ENCODE measurements at regions not wholly inside any gene's neighbourhood (a gene's known extent, or its start where the extent isn't known, plus 50 kb on each side); places are given as distances from the start of the nearest gene placed in this dataset.
"Not testable (repeated sequence)": the region's sequence is repeated elsewhere in the genome, so short reads cannot be mapped to it uniquely, and the experiment has no call there.

DNA sequence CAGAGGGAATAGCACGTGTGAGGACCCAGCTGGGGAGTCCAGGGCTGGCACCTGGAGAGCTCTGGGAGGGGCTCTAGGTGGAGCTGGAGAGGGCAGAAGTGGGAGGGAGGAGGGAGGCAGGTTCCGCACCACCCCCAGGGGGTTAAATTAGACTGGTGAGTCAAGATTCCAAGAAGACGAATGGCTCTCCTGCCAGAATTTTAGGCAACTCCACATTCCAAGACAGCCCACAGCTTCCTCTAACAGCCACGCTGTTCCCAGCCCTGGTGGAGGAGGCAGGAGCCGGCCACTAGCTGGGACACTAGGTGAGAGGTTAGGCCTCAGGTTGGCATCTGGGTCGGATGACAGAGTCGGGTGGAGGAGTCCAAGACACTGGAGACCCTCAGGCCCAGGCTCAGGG is 60.2 kb downstream of the TFAP2C start:
- no peak for DNase-seq

DNA sequence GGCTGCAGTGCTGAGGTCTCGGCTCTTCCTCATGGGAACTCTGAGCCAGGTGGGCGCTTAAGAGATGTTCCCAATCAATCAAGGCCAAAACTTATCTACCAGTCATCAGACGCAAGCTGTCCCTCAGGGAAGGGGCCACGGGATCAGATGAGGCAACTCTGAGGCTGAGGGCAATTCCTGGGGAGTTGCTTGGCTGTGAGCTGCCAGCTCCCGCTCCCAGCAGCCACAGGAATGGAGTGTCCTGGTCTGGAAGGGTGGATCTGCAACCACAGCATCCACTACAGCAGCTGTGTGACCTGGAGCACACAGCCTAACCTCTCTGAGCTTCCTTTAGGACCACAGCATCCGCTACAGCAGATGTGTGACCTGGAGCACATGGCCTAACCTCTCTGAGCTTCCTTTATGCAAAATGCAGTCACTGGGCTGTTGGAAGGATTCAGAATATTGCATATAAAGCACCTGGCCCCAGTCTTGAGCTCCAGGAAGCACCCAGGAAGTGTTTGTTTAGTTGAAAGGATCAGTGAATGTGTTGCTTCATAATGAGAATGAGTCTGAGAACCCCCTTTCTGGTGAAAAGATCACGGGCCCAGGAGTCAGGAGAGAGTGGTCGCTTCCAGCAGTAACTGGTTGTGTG is 60.9 kb downstream of the TFAP2C start:
- no peak for DNase-seq

DNA sequence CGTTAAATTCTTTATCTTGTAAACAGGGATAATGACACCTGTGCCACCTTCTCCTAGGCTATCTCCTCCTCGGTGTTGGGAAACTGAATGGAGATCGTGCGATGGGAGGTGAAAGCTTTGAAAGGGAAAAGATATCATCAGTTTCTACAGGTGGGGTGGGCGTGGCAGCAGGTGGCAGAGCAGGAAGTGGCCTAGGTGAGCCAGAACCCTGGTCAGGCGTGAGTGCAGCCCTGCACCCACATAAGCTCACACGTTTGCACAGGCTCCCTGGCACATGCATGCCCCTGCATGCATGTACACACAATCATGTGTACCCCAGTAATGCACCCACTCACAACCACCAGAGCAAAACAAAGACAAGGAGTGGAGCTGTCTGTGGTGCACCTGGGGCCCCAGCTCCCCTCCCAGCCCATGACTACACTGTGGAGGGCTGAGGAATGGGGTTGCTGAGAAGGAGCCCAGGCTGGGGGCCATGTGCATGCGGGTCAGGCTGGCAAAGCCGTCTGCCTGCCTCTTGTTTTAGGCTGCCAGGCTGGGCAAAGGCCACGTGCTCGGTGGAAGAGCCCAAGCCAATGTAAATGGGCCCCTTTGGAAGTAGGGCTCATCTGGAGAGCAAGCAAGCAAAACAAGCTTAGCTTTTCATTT is 61.5 kb downstream of the TFAP2C start:
- DNase-seq = no peak

DNA sequence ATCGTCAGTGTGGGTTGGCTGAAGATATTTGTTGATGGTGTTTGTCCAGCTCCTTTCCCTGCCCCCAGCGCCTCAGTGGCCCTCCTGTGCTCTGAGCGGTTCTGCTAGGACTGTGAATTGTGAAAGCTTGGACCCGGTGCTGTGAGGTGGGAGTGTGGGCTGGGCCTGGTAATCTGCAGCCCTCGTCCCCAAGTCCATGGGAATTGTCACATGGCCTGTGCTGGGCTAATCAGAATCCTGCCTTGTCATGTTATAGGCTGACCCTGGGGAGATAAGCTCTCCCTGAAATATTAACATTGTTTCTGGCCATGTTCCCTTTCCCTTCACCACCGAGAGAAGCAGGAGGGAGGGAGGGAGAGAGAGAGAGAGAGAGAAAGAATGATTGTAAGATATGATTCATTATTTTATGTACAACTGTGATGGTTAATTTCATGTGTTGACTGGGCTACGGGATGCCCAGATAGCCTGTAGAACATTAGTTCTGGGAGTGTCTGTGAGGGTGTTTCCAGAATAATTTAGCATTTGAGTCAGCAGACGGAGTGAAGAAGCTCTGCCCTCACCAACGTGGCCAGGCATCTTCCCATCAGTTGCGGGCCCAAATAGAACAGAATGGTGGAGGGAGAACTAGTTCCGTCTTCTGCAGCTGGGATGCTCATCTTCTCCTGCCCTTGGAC is 62.4 kb downstream of the TFAP2C start:
- DNase-seq = no peak

DNA sequence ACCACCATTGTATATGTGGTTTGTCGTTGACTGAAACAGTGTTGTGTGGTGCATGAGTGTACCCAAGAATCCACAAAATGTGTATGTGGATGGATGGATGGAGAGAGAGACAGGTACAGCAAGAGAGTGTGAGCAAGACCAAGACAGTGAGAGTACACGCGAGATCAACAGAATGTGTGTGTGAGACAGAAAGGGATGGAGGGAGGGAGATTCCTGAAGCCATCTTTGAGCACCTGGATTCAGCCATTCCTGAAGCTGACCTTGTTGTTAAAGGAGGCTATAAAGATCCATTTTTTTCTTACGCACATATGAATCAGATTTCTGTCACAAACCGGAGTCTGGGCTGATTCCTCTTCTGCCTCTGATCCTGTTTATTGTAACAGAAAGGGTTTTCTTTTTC is 64.1 kb downstream of the TFAP2C start:
- DNase-seq = no peak

DNA sequence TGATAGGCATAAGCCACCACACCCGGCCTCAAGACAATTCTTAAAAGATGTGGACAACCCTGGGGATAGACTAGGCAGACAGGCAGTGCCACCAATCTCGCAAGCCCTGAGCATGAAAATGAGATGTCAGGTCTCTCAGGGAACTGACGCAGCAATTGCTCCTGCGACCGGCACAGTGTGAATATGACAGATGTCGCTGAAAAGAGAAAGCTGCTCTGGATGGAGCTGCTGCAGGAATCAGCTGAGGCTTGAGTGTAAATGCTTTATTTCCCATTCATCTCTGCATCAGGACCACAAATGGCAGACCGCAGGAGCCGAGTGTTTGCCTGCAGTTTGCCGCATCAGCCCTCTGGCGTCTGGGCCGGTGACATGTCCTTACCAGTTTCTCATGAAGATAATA is 68.4 kb downstream of the TFAP2C start:
- no peak for DNase-seq

DNA sequence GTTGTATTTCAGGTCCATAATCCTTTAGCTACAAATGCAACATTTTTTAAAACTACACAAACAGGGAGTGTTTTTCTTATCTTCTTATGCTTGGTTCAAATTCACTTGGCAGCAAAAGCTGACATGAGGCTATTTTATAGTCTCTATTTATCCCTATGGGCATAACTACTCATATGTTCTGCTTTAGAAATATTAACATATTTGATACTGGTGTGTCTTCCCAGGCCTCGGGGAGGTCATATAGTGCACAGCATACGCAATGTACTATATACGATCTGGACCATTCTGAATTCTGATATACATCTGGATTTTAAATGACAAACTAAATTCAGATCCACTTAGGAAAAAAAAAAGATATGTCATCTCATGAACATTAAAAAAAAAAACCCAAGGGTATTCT is 69.2 kb downstream of the TFAP2C start:
- no peak for DNase-seq

DNA sequence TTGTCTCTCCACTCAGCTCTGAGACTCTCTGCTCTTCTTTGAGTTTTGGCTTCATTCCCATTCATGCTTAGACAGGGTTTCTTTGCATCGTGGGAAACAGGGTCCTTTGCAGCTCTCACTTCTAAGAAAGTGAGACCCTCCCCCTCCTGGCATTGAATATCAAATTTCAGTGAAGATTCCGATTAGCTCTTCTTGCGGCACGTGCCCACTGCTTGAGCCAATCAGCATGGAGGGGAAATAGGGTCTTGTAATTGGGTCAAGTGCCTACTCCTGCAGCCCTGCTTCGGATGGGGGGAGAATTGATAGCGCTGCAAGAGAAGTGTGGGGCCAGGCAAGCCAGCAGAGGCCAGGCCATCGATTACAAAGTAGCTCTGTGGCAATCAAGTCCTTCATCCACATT is 69.6 kb downstream of the TFAP2C start:
- no peak for DNase-seq

DNA sequence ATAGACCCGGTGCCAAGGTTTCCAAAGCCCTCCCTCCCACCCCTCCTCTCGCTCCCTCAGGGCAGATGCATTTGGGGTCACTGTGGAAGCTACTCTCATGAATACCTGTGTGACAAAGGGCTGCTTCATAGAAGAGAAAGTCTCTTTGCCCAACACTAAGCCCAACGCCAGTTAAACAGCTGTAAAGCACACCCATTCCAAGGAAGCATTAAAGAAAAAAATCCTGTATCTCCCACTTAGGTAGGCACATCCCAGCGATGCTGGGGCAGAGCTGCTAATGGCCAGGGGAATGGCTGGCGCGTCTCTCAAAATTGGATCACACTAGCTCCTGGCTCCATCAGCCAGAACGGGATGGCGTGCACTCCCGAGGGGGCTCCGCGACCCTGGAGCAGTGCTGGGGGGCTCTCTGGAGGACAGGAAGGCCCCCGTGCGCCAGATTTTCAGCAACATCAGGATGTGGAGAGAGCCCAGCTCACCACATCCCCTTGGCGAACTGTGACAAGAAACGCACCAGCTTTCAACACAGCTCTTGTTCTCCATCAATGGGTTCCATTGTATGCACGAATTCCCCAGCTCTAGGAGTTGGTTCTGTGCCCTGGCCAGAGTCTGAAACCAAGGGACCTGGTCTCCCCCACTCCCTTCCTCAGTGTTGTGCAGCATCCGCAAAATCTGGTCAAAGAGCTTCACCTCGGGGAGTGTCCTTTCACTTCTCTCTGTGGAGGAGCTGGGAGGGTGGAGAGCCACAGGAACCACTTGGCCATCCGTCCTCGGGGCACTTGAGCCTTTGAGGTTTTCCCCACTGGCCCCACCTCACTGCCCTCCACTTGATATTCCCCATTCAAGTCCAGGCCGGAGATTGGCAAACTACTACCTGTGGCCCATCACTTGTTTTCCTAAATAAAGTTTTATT is 74.1 kb downstream of the TFAP2C start:
- DNase-seq = no peak

DNA sequence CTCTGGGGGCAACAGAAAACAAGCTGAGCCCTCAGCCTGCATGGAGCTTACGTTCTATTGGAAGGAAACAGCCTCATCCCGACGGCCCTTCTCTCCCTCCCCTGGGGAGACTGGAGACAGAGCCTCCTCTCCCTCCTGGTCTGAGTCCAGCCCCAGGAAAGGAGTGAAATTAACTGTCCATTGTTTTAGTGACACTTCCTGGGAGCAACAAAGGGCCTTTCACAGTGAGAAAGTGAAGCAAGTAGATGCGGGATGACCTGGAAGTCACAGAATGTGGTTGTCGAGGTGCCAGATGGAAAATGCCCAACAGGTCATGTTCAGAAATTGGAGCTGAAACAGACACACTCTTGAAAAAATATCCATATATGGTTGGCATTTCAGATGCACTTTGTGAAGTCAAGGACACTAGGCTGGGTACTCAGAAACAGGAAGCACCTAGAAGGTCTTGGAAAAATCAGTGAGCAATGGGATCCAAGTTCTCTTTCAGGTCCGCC is 77.8 kb downstream of the TFAP2C start:
- no peak for DNase-seq

DNA sequence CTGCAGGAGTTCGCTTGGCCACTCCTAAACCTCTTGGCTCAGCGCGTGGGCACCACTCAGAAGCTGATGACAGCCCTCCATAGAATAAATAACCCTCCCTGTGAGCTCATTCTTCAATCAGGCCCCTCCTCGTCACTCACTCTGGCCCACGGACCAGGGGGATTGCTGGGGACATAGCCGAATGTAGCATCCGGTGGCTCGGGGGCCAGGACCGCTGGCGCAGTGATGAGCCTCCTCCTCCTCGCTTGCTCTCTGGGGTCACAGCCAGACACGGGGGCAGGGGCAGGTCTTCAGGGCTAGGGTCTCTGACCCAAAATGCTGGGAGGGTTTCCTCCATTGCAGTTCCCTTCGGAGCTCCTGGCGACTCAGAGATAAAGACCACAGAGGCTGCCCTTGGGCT is 79.9 kb downstream of the TFAP2C start:
- no peak for DNase-seq

DNA sequence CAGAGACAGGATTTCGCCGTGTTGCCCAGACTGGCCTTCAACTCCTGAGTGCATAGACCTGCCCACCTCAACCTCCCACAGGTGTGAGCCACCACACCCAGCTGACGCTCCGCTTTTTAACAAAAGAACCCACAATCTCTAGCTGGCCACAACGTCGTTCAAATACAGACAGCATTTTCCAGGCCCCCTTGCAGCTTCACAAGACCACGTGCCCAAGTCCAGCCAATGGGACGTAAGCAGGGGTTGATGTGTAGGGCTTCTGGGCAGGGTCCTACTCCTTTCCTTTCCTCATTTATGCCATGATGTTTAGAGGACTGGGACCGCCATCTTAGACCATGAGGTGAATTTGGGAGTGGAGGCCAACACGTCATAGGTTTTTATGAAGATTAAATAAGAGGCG is 81.0 kb downstream of the TFAP2C start:
- no peak for DNase-seq

DNA sequence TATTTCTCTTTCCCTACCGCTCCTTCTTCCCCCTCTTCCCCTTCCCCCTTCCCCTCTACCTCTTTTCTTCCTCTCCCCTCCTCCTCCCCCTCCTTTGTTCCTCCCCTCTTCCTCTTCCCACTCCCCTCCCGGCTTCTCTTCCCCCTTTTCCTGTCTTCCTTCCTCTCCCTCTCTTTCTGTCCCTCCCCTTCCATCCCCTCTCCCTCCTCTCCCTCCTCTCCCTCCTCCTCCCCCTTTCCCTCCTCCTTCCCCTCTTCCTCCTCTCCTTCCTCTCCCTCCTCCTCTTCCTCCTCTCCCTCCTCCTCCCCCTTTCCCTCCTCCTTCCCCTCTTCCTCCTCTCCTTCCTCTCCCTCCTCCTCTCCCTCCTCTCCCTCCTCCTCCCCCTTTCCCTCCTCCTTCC is 81.5 kb downstream of the TFAP2C start:
- not testable (repeated sequence) for DNase-seq

DNA sequence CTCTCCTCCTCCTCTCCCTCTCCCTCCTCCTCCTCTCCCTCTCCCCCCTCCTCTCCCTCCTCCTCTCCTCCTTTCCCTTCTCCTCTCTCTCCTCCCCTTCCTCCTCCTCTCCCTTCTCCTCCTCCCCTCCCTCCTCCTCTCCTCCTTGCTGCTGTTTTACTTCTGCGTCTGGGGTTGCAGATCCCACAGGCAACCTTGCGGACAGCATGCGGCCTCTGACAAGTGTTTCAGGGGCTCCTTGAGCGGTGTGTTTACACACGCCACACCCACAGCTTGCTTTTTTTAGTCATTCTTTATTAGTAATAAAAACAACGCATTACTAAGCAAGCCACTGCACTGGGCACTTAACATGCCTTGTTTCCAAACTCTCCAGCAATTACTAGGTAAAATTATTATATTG is 81.9 kb downstream of the TFAP2C start:
- no peak for DNase-seq

DNA sequence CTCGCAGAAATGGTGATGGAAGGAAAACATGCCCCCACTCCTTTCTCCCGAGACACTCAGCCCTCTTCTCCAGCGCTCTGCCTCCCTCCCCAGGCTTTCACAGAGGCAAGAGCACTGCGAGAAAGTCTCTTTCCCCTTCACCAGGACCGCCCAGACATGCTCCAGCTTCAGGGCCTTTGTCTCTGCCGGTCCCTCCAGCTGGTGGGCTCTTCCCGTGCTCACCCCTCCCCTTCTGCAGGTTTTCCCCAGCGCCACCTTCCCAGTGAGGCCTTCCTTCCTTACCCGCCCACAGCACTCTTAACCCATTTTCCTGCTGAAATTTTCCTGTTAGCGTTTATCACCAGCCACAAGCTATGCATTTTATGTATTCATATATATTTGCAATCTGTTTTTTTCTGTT is 86.2 kb downstream of the TFAP2C start:
- DNase-seq = no peak

DNA sequence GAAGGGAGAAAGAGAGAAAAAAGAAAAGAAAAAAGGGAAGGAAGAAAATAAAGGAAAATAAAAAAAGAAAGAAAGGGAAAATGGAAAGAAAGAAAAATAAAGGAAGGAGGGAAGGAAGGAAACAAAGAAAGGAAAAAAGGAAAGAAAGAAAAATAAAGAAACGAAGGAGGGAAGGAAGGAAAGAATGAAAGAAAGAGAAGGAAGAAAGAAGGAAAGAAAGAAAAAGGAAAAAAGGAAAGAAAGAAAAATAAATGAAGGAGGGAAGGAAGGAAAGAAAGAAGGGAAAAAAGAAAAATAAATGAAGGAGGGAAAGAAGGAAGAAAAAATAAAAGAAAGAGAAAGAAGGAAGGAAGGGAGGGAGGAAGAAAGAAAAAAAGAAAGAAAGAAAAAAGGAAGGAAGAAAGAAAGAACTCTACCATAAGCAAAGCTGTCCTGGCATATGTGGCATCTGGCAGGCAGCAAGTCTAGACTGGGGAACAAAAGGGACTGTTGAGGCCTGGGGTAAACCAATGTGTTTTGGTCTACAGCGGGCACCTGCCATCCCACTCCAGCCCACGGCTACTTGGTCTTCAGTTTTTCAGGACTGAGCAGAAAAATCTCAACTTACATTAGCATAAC is 86.9 kb downstream of the TFAP2C start:
- DNase-seq = no peak

DNA sequence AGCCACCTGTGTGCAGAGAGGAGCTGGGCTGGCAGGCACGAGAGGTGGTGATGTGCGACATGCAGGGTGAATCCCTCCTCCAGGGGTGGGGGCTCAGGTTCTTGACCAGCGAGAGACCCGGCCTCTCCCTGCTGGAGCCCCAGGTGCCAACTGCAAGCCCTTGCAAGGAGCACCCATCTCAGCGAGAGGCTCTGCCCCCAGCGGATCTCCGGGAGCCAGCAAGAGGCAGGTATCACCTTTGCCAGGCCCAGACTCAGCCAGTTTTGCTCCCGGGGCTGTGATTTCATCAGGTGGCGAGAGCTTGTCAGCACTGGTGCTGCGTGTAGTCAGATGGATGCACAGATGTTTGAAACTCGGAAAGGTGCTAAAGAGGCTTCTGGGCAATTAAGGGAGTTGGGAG is 87.7 kb downstream of the TFAP2C start:
- no peak for DNase-seq

DNA sequence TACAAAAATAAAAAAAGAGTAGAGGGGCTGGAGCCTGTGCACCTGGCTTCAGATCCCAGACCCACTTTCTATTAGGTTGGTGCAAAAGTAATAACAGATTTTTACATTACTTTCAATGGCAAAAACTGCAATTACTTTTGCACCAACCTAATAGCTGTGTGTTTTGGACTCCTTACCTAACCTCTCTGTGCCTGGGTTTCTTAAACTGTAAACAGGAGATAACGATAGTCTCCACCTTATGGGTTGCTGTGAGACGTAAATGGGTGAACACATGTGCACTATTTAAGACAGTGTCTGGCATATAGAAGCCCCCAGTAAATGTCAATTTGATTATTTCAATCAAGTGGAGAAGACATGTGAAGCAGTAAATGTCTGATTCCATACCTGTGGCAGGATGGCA is 89.7 kb downstream of the TFAP2C start:
- DNase-seq = no peak

DNA sequence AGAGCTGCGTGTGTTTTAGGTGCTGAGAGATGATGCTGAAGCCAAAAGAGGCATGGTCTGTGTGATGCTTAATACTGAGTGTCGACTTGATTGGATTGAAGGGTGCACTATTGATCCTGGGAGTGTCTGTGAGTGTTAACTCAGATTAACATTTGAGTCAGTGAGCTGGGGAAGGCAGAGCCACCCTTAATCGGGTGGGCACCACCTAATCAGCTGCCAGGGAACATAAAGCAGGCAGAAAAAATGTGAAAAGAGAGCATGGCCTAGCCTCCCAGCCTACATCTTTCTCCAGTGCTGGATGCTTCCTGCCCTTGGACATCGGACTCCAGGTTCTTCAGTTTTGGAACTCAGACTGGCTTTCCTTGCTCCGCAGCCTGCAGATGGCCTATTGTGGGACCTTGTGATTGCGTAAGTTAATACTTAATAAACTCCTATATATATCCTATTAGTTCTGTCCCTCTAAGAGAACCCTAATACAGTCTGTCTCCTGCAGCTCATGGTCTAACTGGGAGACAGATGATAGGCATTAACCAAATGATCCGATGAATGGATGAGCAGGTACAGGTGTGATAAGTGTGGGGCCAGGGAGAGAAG is 91.6 kb downstream of the TFAP2C start:
- no peak for DNase-seq

DNA sequence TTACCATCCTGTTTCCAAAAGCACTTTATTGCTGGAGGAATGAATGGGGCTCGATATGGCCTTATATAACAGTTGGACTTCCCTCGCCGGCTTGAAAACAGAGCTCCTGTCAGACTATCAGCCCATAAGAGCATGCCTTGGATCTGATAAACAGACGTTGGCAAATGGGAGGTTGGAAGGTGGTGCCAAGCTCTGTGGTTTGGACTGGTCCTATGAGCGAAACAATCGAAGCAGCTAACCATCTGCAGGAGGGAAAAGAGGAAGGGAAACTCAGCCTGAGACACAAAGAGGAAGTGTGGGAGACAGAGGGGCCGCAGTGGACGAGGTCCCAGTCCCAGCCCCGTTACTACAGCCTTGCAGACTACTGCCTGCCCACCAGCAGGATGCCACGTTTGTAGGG is 92.9 kb downstream of the TFAP2C start:
- no peak for DNase-seq

DNA sequence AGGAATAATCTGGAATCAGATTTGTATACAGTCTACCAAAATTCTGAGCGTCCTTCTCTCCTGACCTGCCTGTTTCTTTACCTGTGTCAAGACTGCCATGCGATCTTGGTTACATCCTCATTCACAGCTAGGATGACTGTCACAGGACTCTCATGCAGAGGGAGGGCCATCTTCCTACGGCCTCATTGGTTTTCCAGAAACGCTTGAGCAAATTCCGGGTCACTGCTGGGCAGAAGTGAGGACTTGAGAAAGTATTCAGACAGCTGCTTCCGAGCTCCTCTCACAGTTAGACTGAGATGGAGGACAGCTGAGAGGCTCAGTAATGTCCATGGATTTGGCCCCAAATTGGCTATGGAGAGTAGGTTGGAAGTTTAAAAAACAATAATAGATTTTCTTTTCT is 94.2 kb downstream of the TFAP2C start:
- no peak for DNase-seq

DNA sequence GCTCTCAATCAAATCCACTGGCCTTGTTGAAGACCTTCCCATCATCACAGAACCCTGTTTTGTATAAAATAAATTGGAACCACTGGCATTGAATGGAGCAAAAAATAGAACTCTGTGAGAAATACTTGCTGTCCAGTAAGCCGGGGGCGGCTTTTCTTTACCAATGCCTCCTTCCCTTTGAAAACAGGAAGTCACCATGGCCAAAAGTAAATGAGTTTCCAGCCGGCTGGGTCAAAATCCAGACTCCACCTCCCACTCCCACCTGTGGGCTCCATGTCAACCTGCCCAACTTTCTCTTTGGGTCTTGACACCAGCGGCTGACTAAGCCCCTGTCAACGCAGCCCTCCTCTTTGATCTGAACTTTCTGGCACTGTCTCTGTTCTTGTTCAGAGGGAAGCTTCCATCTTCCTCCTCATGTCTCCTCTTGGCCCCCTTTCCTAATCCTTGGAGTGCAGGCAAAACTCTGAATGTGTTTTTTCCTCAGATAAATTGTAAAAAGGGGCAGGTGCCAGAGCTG is 95.2 kb downstream of the TFAP2C start:
- no peak for DNase-seq

Measured in NCI-H510A treated with DMSO at 0.1 percent for 48 hours (cell line).